ENCODE measurements at regions not wholly inside any gene's neighbourhood (a gene's known extent, or its start where the extent isn't known, plus 50 kb on each side); places are given as distances from the start of the nearest gene placed in this dataset.

- H3K27me3 ChIP-seq (ENCODE audit: control insufficient read depth in 2 of 2, insufficient read depth in 1 of 2, low read length in 1 of 2) = no peaks in the 10 kb centered on the region
- no peak overlapping the region for H3K27ac ChIP-seq (ENCODE audit: low read depth in 1 of 2, low read length in 1 of 2)
- 75% methylated on average over 5 of the region's 5 CpGs for WGBS
- peaks cover 0 to 5% of the 10 kb centered on the region in 2 donors for H3K9me3 ChIP-seq (ENCODE audit: control insufficient read depth in 2 of 2, insufficient read depth in 1 of 2, low read length in 1 of 2)
- no peak for DNase-seq (ENCODE audit: low read depth in 6 of 9, low spot score in 9 of 9)
- no peaks in the 10 kb centered on the region for H3K36me3 ChIP-seq (ENCODE audit: control insufficient read depth in 2 of 2, insufficient read depth in 2 of 2, low read length in 1 of 2)
- H3K4me1 ChIP-seq (ENCODE audit: control insufficient read depth in 2 of 2, insufficient read depth in 2 of 2, low read length in 2 of 2) = no peaks in the 10 kb centered on the region
- no peak overlapping the region for H3K4me3 ChIP-seq (ENCODE audit: low read length in 2 of 2)
Observed at GRCh38 chr7:51629206-51629605, 312.6 kb upstream of the COBL start.

GRCh38 chr7:51621956-51622355, 305.3 kb upstream of the COBL start:
- Histone ChIP-seq H3K27ac (ENCODE audit: low read depth in 1 of 2, low read length in 1 of 2) (no peak overlapping the region), H3K36me3 (ENCODE audit: control insufficient read depth in 2 of 2, insufficient read depth in 2 of 2, low read length in 1 of 2) (no peaks in the 10 kb centered on the region), H3K4me3 (ENCODE audit: low read length in 2 of 2) (no peak overlapping the region), H3K9me3 (ENCODE audit: control insufficient read depth in 2 of 2, insufficient read depth in 1 of 2, low read length in 1 of 2) (peaks cover 0 to 2% of the 10 kb centered on the region in 2 donors), H3K27me3 (ENCODE audit: control insufficient read depth in 2 of 2, insufficient read depth in 1 of 2, low read length in 1 of 2) (no peaks in the 10 kb centered on the region), H3K4me1 (ENCODE audit: control insufficient read depth in 2 of 2, insufficient read depth in 2 of 2, low read length in 2 of 2) (no peaks in the 10 kb centered on the region)
- no peak for DNase-seq (ENCODE audit: low read depth in 6 of 9, low spot score in 9 of 9)
- 90% methylated on average over 2 of the region's 2 CpGs for WGBS

GRCh38 chr7:51620706-51621105, 304.1 kb upstream of the COBL start:
- peaks cover 0 to 2% of the 10 kb centered on the region in 2 donors for H3K9me3 ChIP-seq (ENCODE audit: control insufficient read depth in 2 of 2, insufficient read depth in 1 of 2, low read length in 1 of 2)
- DNase-seq (ENCODE audit: low read depth in 6 of 9, low spot score in 9 of 9) = no peak
- 45% methylated on average over 5 of the region's 5 CpGs for WGBS

GRCh38 chr7:51619880-51620279, 303.3 kb upstream of the COBL start:
- Histone ChIP-seq H3K4me1 (ENCODE audit: control insufficient read depth in 2 of 2, insufficient read depth in 2 of 2, low read length in 2 of 2) (no peaks in the 10 kb centered on the region), H3K4me3 (ENCODE audit: low read length in 2 of 2) (no peak overlapping the region), H3K9me3 (ENCODE audit: control insufficient read depth in 2 of 2, insufficient read depth in 1 of 2, low read length in 1 of 2) (peaks cover 0 to 2% of the 10 kb centered on the region in 2 donors), H3K36me3 (ENCODE audit: control insufficient read depth in 2 of 2, insufficient read depth in 2 of 2, low read length in 1 of 2) (no peaks in the 10 kb centered on the region), H3K27ac (ENCODE audit: low read depth in 1 of 2, low read length in 1 of 2) (no peak overlapping the region), H3K27me3 (ENCODE audit: control insufficient read depth in 2 of 2, insufficient read depth in 1 of 2, low read length in 1 of 2) (no peaks in the 10 kb centered on the region)
- 65% methylated on average over 3 of the region's 3 CpGs for WGBS
- no peak for DNase-seq (ENCODE audit: low read depth in 6 of 9, low spot score in 9 of 9)

More at GRCh38 chr7:51620706-51621105, 304.1 kb upstream of the COBL start:
- H3K27me3 ChIP-seq (ENCODE audit: control insufficient read depth in 2 of 2, insufficient read depth in 1 of 2, low read length in 1 of 2) = no peaks in the 10 kb centered on the region
- H3K27ac ChIP-seq (ENCODE audit: low read depth in 1 of 2, low read length in 1 of 2) = no peak overlapping the region
- no peaks in the 10 kb centered on the region for H3K4me1 ChIP-seq (ENCODE audit: control insufficient read depth in 2 of 2, insufficient read depth in 2 of 2, low read length in 2 of 2)
- H3K36me3 ChIP-seq (ENCODE audit: control insufficient read depth in 2 of 2, insufficient read depth in 2 of 2, low read length in 1 of 2) = no peaks in the 10 kb centered on the region
- H3K4me3 ChIP-seq (ENCODE audit: low read length in 2 of 2) = no peak overlapping the region

GRCh38 chr7:51617686-51618085, 301.1 kb upstream of the COBL start:
- H3K27ac ChIP-seq (ENCODE audit: low read depth in 1 of 2, low read length in 1 of 2) = no peak overlapping the region
- H3K4me1 ChIP-seq (ENCODE audit: control insufficient read depth in 2 of 2, insufficient read depth in 2 of 2, low read length in 2 of 2) = no peaks in the 10 kb centered on the region
- 83% methylated on average over 5 of the region's 5 CpGs for WGBS
- no peaks in the 10 kb centered on the region for H3K36me3 ChIP-seq (ENCODE audit: control insufficient read depth in 2 of 2, insufficient read depth in 2 of 2, low read length in 1 of 2)
- H3K27me3 ChIP-seq (ENCODE audit: control insufficient read depth in 2 of 2, insufficient read depth in 1 of 2, low read length in 1 of 2) = no peaks in the 10 kb centered on the region
- no peaks in the 10 kb centered on the region for H3K9me3 ChIP-seq (ENCODE audit: control insufficient read depth in 2 of 2, insufficient read depth in 1 of 2, low read length in 1 of 2)
- no peak overlapping the region for H3K4me3 ChIP-seq (ENCODE audit: low read length in 2 of 2)
- no peak for DNase-seq (ENCODE audit: low read depth in 6 of 9, low spot score in 9 of 9)

GRCh38 chr7:51613911-51614357, 297.3 kb upstream of the COBL start:
- Histone ChIP-seq H3K9me3 (ENCODE audit: control insufficient read depth in 2 of 2, insufficient read depth in 1 of 2, low read length in 1 of 2) (no peaks in the 10 kb centered on the region), H3K36me3 (ENCODE audit: control insufficient read depth in 2 of 2, insufficient read depth in 2 of 2, low read length in 1 of 2) (no peaks in the 10 kb centered on the region), H3K4me1 (ENCODE audit: control insufficient read depth in 2 of 2, insufficient read depth in 2 of 2, low read length in 2 of 2) (no peaks in the 10 kb centered on the region), H3K4me3 (ENCODE audit: low read length in 2 of 2) (no peak overlapping the region), H3K27me3 (ENCODE audit: control insufficient read depth in 2 of 2, insufficient read depth in 1 of 2, low read length in 1 of 2) (no peaks in the 10 kb centered on the region), H3K27ac (ENCODE audit: low read depth in 1 of 2, low read length in 1 of 2) (no peak overlapping the region)
- 76% methylated on average over 6 of the region's 6 CpGs for WGBS
- no peak for DNase-seq (ENCODE audit: low read depth in 6 of 9, low spot score in 9 of 9)

- H3K4me1 ChIP-seq (ENCODE audit: control insufficient read depth in 2 of 2, insufficient read depth in 2 of 2, low read length in 2 of 2) = no peaks in the 10 kb centered on the region
- H3K36me3 ChIP-seq (ENCODE audit: control insufficient read depth in 2 of 2, insufficient read depth in 2 of 2, low read length in 1 of 2) = no peaks in the 10 kb centered on the region
- DNase-seq (ENCODE audit: low read depth in 6 of 9, low spot score in 9 of 9) = no peak
- H3K27me3 ChIP-seq (ENCODE audit: control insufficient read depth in 2 of 2, insufficient read depth in 1 of 2, low read length in 1 of 2) = no peaks in the 10 kb centered on the region
- H3K4me3 ChIP-seq (ENCODE audit: low read length in 2 of 2) = no peak overlapping the region
- H3K27ac ChIP-seq (ENCODE audit: low read depth in 1 of 2, low read length in 1 of 2) = no peak overlapping the region
- H3K9me3 ChIP-seq (ENCODE audit: control insufficient read depth in 2 of 2, insufficient read depth in 1 of 2, low read length in 1 of 2) = no peaks in the 10 kb centered on the region
- 94% methylated on average over 1 of the region's 1 CpG for WGBS
Observed at GRCh38 chr7:51611937-51612336, 295.3 kb upstream of the COBL start.

GRCh38 chr7:51607447-51607846, 290.8 kb upstream of the COBL start:
- 96% methylated on average over 11 of the region's 11 CpGs for WGBS
- Histone ChIP-seq H3K27me3 (ENCODE audit: control insufficient read depth in 2 of 2, insufficient read depth in 1 of 2, low read length in 1 of 2) (no peaks in the 10 kb centered on the region), H3K4me3 (ENCODE audit: low read length in 2 of 2) (no peak overlapping the region), H3K4me1 (ENCODE audit: control insufficient read depth in 2 of 2, insufficient read depth in 2 of 2, low read length in 2 of 2) (no peaks in the 10 kb centered on the region), H3K36me3 (ENCODE audit: control insufficient read depth in 2 of 2, insufficient read depth in 2 of 2, low read length in 1 of 2) (no peaks in the 10 kb centered on the region), H3K27ac (ENCODE audit: low read depth in 1 of 2, low read length in 1 of 2) (no peak overlapping the region), H3K9me3 (ENCODE audit: control insufficient read depth in 2 of 2, insufficient read depth in 1 of 2, low read length in 1 of 2) (no peaks in the 10 kb centered on the region)
- DNase-seq (ENCODE audit: low read depth in 6 of 9, low spot score in 9 of 9) = no peak

- H3K27ac ChIP-seq (ENCODE audit: low read depth in 1 of 2, low read length in 1 of 2) = no peak overlapping the region
- H3K9me3 ChIP-seq (ENCODE audit: control insufficient read depth in 2 of 2, insufficient read depth in 1 of 2, low read length in 1 of 2) = peaks cover 0 to 1% of the 10 kb centered on the region in 2 donors
- H3K4me3 ChIP-seq (ENCODE audit: low read length in 2 of 2) = no peak overlapping the region
- no peaks in the 10 kb centered on the region for H3K4me1 ChIP-seq (ENCODE audit: control insufficient read depth in 2 of 2, insufficient read depth in 2 of 2, low read length in 2 of 2)
- no peaks in the 10 kb centered on the region for H3K36me3 ChIP-seq (ENCODE audit: control insufficient read depth in 2 of 2, insufficient read depth in 2 of 2, low read length in 1 of 2)
- DNase-seq (ENCODE audit: low read depth in 6 of 9, low spot score in 9 of 9) = no peak
- no peaks in the 10 kb centered on the region for H3K27me3 ChIP-seq (ENCODE audit: control insufficient read depth in 2 of 2, insufficient read depth in 1 of 2, low read length in 1 of 2)
- WGBS = 78% methylated on average over 17 of the region's 17 CpGs
Observed at GRCh38 chr7:51606601-51607154, 290.1 kb upstream of the COBL start.

All from thymus (tissue), 11 donors.